Stimulated activated CD4-positive, alpha-beta T cell treated with anti-CD3 and anti-CD28 coated beads, TNF-alpha, amount 100 ng/mL, for 24 hours (primary cell): ENCODE measurements at regions not wholly inside any gene's neighbourhood (a gene's known extent, or its start where the extent isn't known, plus 50 kb on each side); places are given as distances from the start of the nearest gene placed in this dataset.
"Not testable (repeated sequence)": the region's sequence is repeated elsewhere in the genome, so short reads cannot be mapped to it uniquely, and the experiment has no call there.

ENCODE experiments used
- DNase-seq, 3 experiments: peaks; one replicate each; pipeline ENCODE4 v3.0.0-alpha.2; 2020; ENCODE audit warnings: low read depth in 3 of 3

- DNase-seq, result no peak
Observed at GRCh38 chr11:90326647-90327046, 103.8 kb upstream of the CHORDC1 start.

- DNase-seq, result no peak
Observed at GRCh38 chr11:90323289-90323688, 100.4 kb upstream of the CHORDC1 start.

GRCh38 chr11:90321018-90321417 lies 98.2 kb upstream of the CHORDC1 start:
- DNase-seq, result no peak

- DNase-seq, result no peak
Observed at GRCh38 chr11:90318651-90319050, 95.8 kb upstream of the CHORDC1 start.

GRCh38 chr11:90310210-90310609 lies 87.4 kb upstream of the CHORDC1 start:
- no peak for DNase-seq

GRCh38 chr11:90309693-90310092 lies 86.8 kb upstream of the CHORDC1 start:
- no peak for DNase-seq

GRCh38 chr11:90294526-90294925 lies 71.7 kb upstream of the CHORDC1 start:
- DNase-seq, result no peak

- no peak for DNase-seq
Observed at GRCh38 chr11:90294091-90294490, 71.2 kb upstream of the CHORDC1 start.

GRCh38 chr11:90288212-90288821 lies 65.5 kb upstream of the CHORDC1 start:
- DNase-seq, result no peak

- DNase-seq, result no peak
Observed at GRCh38 chr11:90286640-90287039, 63.8 kb upstream of the CHORDC1 start.

GRCh38 chr11:90284171-90284570 lies 61.3 kb upstream of the CHORDC1 start:
- no peak for DNase-seq

GRCh38 chr11:90282551-90283071 lies 59.8 kb upstream of the CHORDC1 start:
- not testable (repeated sequence) for DNase-seq

GRCh38 chr11:90274362-90274761 lies 51.5 kb upstream of the CHORDC1 start:
- no peak for DNase-seq
